ENCODE measurements at regions not wholly inside any gene's neighbourhood (a gene's known extent, or its start where the extent isn't known, plus 50 kb on each side); places are given as distances from the start of the nearest gene placed in this dataset.

GRCh38 chr18:57220930-57221483, 74.1 kb downstream of the BOD1L2 start:
- Mint-ChIP-seq H3K4me3 (no peak overlapping the region), H3K4me1 (ENCODE audit: low read depth) (no peaks in the 10 kb centered on the region), H3K9me3 (no peaks in the 10 kb centered on the region), H3K36me3 (ENCODE audit: low read depth) (no peaks in the 10 kb centered on the region), H3K27me3 (peaks cover 1% of the 10 kb centered on the region), H3K27ac (no peak overlapping the region)
- intact Hi-C loops (cut with micrococcal nuclease): no loop called here

GRCh38 chr18:57223144-57223870, 76.4 kb downstream of the BOD1L2 start:
- H3K36me3 Mint-ChIP-seq (ENCODE audit: low read depth): no peaks in the 10 kb centered on the region
- no peak overlapping the region for H3K4me3 Mint-ChIP-seq
- peaks cover 4% of the 10 kb centered on the region for H3K27me3 Mint-ChIP-seq
- H3K27ac Mint-ChIP-seq: no peak overlapping the region
- no peaks in the 10 kb centered on the region for H3K4me1 Mint-ChIP-seq (ENCODE audit: low read depth)
- intact Hi-C loops (cut with micrococcal nuclease): no loop called here
- no peaks in the 10 kb centered on the region for H3K9me3 Mint-ChIP-seq

GRCh38 chr18:57230861-57231585, 84.1 kb downstream of the BOD1L2 start:
- Mint-ChIP-seq H3K27me3 (peaks cover 3% of the 10 kb centered on the region), H3K4me1 (ENCODE audit: low read depth) (no peaks in the 10 kb centered on the region), H3K9me3 (no peaks in the 10 kb centered on the region), H3K36me3 (ENCODE audit: low read depth) (no peaks in the 10 kb centered on the region), H3K27ac (no peak overlapping the region), H3K4me3 (no peak overlapping the region)
- intact Hi-C loops (cut with micrococcal nuclease): no loop called here

GRCh38 chr18:57231864-57232263, 85.0 kb downstream of the BOD1L2 start:
- no peaks in the 10 kb centered on the region for H3K27me3 Mint-ChIP-seq
- intact Hi-C loops (cut with micrococcal nuclease): no loop called here
- no peak overlapping the region for H3K27ac Mint-ChIP-seq
- H3K9me3 Mint-ChIP-seq: no peaks in the 10 kb centered on the region
- H3K4me1 Mint-ChIP-seq (ENCODE audit: low read depth): no peaks in the 10 kb centered on the region
- H3K4me3 Mint-ChIP-seq: no peak overlapping the region
- H3K36me3 Mint-ChIP-seq (ENCODE audit: low read depth): no peaks in the 10 kb centered on the region

GRCh38 chr18:57234346-57234745, 87.5 kb downstream of the BOD1L2 start:
- no peaks in the 10 kb centered on the region for H3K4me1 Mint-ChIP-seq (ENCODE audit: low read depth)
- no peak overlapping the region for H3K4me3 Mint-ChIP-seq
- H3K36me3 Mint-ChIP-seq (ENCODE audit: low read depth): no peaks in the 10 kb centered on the region
- no peaks in the 10 kb centered on the region for H3K27me3 Mint-ChIP-seq
- H3K27ac Mint-ChIP-seq: no peak overlapping the region
- intact Hi-C loops (cut with micrococcal nuclease): no loop called here
- no peaks in the 10 kb centered on the region for H3K9me3 Mint-ChIP-seq

- intact Hi-C loops (cut with micrococcal nuclease): no loop called here
- H3K4me1 Mint-ChIP-seq (ENCODE audit: low read depth): no peaks in the 10 kb centered on the region
Observed at GRCh38 chr18:57241869-57242268, 95.0 kb downstream of the BOD1L2 start.

GRCh38 chr18:57242285-57242684, 95.4 kb downstream of the BOD1L2 start:
- H3K27ac Mint-ChIP-seq: no peak overlapping the region
- no peaks in the 10 kb centered on the region for H3K9me3 Mint-ChIP-seq
- no peaks in the 10 kb centered on the region for H3K4me1 Mint-ChIP-seq (ENCODE audit: low read depth)
- intact Hi-C loops (cut with micrococcal nuclease): no loop called here
- no peaks in the 10 kb centered on the region for H3K27me3 Mint-ChIP-seq
- no peaks in the 10 kb centered on the region for H3K36me3 Mint-ChIP-seq (ENCODE audit: low read depth)
- H3K4me3 Mint-ChIP-seq: no peak overlapping the region

More at GRCh38 chr18:57241869-57242268, 95.0 kb downstream of the BOD1L2 start:
- Mint-ChIP-seq H3K27me3 (no peaks in the 10 kb centered on the region), H3K9me3 (no peaks in the 10 kb centered on the region), H3K36me3 (ENCODE audit: low read depth) (no peaks in the 10 kb centered on the region), H3K27ac (no peak overlapping the region), H3K4me3 (no peak overlapping the region)

GRCh38 chr18:57243624-57244179, 96.8 kb downstream of the BOD1L2 start:
- Mint-ChIP-seq H3K4me3 (no peak overlapping the region), H3K36me3 (ENCODE audit: low read depth) (no peaks in the 10 kb centered on the region), H3K9me3 (no peaks in the 10 kb centered on the region), H3K4me1 (ENCODE audit: low read depth) (no peaks in the 10 kb centered on the region), H3K27ac (no peak overlapping the region), H3K27me3 (no peaks in the 10 kb centered on the region)
- intact Hi-C loops (cut with micrococcal nuclease): no loop called here

GRCh38 chr18:57249179-57249578, 102.3 kb downstream of the BOD1L2 start:
- Mint-ChIP-seq H3K27ac (no peak overlapping the region), H3K27me3 (peaks cover 2% of the 10 kb centered on the region), H3K4me3 (no peak overlapping the region), H3K9me3 (no peaks in the 10 kb centered on the region), H3K36me3 (ENCODE audit: low read depth) (no peaks in the 10 kb centered on the region), H3K4me1 (ENCODE audit: low read depth) (no peaks in the 10 kb centered on the region)
- intact Hi-C loops (cut with micrococcal nuclease): no loop called here

GRCh38 chr18:57249883-57250282, 102.5 kb upstream of the ST8SIA3 start:
- Mint-ChIP-seq H3K36me3 (ENCODE audit: low read depth) (no peaks in the 10 kb centered on the region), H3K4me1 (ENCODE audit: low read depth) (no peaks in the 10 kb centered on the region), H3K4me3 (no peak overlapping the region), H3K27ac (no peak overlapping the region), H3K9me3 (no peaks in the 10 kb centered on the region), H3K27me3 (peaks cover 2% of the 10 kb centered on the region)
- intact Hi-C loops (cut with micrococcal nuclease): loop anchor here (10.0 kb wide), 1 partner anchor 85 kb away; no protein-coding TSS in a partner anchor

GRCh38 chr18:57251747-57252146, 100.6 kb upstream of the ST8SIA3 start:
- H3K27ac Mint-ChIP-seq: no peak overlapping the region
- H3K27me3 Mint-ChIP-seq: peaks cover 2% of the 10 kb centered on the region
- intact Hi-C loops (cut with micrococcal nuclease): loop anchor here (10.0 kb wide), 1 partner anchor 83 kb away; no protein-coding TSS in a partner anchor
- H3K9me3 Mint-ChIP-seq: no peaks in the 10 kb centered on the region
- H3K4me1 Mint-ChIP-seq (ENCODE audit: low read depth): no peaks in the 10 kb centered on the region
- H3K4me3 Mint-ChIP-seq: no peak overlapping the region
- no peaks in the 10 kb centered on the region for H3K36me3 Mint-ChIP-seq (ENCODE audit: low read depth)

GRCh38 chr18:57253903-57254302, 98.5 kb upstream of the ST8SIA3 start:
- intact Hi-C loops (cut with micrococcal nuclease): loop anchor here (10.0 kb wide), 1 partner anchor 81 kb away; no protein-coding TSS in a partner anchor

GRCh38 chr18:57258131-57258777, 94.1 kb upstream of the ST8SIA3 start:
- Mint-ChIP-seq H3K27me3 (no peaks in the 10 kb centered on the region), H3K27ac (no peak overlapping the region), H3K9me3 (peaks cover 5% of the 10 kb centered on the region), H3K4me1 (ENCODE audit: low read depth) (no peaks in the 10 kb centered on the region), H3K36me3 (ENCODE audit: low read depth) (no peaks in the 10 kb centered on the region), H3K4me3 (no peak overlapping the region)
- intact Hi-C loops (cut with micrococcal nuclease): loop anchor here (10.0 kb wide), 1 partner anchor 77 kb away; no protein-coding TSS in a partner anchor

More at GRCh38 chr18:57253903-57254302, 98.5 kb upstream of the ST8SIA3 start:
- Mint-ChIP-seq H3K4me1 (ENCODE audit: low read depth) (no peaks in the 10 kb centered on the region), H3K27me3 (peaks cover 2% of the 10 kb centered on the region), H3K4me3 (no peak overlapping the region), H3K27ac (no peak overlapping the region), H3K36me3 (ENCODE audit: low read depth) (no peaks in the 10 kb centered on the region), H3K9me3 (peaks cover 5% of the 10 kb centered on the region)

Data from dendritic cell treated with granulocyte-macrophage colony-stimulating factor and Interleukin-4, amounts not matched to agents 40 ng/mL and 50 ng/mL, for 4 days (primary cell).